ENCODE measurements at regions not wholly inside any gene's neighbourhood (a gene's known extent, or its start where the extent isn't known, plus 50 kb on each side); places are given as distances from the start of the nearest gene placed in this dataset.
"Not testable (repeated sequence)": the region's sequence is repeated elsewhere in the genome, so short reads cannot be mapped to it uniquely, and the experiment has no call there.

DNA sequence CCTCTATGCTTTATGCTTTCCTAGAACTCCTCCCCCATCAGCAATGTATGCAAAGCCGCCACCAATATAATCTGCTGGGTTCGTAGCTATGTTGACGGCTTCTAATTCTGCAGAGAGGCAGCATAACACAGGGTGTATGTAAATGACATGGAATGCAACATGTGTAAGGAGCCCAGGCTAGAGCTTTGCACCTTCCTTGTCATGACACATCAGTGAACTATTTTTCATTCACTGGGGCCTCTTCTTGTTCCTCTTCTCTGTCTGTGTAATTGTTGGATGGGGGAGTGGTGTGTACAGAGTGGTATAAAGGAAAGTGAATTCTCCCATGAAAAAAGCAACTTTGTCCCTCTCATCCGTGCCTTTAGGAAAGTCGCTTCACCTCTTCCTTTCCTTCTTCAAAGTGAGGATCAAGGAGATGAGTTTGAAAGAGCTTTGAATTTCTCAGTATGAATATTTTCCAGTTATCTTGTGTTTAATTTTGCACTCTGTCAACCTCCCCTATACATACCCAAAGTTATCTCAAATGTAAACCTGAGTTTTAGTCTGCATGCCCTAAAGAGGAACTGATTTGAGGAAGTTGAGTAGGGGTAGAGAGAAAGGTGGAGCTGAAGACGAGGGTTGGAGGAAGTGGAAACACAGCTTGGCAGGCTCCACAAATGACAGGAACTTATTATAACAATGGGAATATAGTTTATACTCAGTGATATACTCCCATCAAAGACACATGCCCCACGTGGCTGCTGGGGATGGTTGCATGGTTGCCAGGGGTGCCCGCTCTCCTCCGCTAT lies 74.9 kb upstream of the ARL4C start:
- DNase-seq (ENCODE audit: low read depth in 2 of 3, low spot score in 2 of 3) = no peak

DNA sequence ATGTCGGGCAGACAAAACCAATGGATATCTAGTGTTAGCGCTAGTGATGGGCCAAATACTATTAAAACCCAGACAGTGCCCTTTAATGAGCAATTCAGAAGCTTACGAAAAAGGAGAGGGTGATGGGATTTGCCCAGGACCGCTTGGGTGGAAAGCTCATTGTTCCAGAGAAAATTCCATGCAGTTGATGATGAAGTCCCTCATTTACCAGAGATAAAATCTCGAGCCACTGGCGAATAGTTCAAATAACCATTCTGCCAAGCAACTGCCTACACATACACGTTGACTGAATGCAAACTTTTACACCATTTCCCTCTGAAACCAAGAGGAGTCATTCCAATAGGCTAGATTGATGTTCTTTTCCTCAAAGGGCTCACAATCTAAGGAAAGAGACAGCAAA lies 73.6 kb upstream of the ARL4C start:
- DNase-seq (ENCODE audit: low read depth in 2 of 3, low spot score in 2 of 3) = no peak

DNA sequence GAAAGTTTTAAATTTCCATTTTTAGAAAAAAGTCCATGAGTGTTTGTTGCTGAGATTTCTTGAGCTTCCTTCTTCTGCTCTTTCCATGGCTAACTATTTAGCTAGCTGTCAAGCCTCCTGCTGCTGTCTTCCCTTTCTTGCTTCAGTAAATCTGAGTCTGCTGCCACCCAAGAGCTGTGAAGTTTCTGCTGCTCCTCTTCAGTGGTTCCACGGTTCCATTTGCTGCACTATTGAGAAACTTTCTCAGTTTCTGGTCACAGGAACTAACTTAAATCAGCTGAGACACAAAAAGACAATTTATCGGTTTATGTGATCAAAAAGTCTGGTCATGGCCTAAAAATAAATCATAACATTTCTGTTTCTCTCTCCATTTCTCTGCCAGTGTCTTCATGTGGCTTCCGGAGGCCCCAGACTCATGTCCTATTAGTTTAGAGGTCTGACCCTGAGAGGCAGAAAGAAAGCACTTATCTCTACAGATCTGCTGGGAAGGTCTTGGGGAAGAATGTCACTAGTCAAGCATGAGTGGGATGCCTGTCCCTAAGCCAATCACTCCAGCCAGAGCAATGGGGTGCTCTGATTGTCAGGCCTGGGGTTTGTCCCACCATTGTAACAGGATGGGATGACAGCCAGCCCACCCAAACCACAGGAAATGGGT lies 73.0 kb upstream of the ARL4C start:
- DNase-seq (ENCODE audit: low read depth in 2 of 3, low spot score in 2 of 3) = no peak

DNA sequence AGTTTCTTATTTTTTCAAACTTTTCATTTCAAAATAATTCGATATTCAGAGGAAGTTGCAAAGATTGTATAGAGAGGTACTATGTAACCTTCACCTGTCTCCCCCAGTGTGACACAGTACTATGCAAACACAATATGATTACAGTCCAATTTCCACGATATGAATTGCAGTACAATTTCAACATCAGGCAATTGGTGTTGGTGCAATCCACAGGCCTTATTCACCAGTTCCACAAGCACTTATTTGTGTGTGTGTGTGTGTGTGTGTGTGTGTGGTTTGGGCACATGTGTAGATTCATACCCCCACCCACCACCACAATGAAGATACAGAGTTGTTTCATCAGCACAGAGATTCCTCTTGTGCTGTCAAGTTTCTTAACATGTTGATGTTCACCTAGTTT lies 69.7 kb upstream of the ARL4C start:
- DNase-seq (ENCODE audit: low read depth in 2 of 3, low spot score in 2 of 3) = no peak

DNA sequence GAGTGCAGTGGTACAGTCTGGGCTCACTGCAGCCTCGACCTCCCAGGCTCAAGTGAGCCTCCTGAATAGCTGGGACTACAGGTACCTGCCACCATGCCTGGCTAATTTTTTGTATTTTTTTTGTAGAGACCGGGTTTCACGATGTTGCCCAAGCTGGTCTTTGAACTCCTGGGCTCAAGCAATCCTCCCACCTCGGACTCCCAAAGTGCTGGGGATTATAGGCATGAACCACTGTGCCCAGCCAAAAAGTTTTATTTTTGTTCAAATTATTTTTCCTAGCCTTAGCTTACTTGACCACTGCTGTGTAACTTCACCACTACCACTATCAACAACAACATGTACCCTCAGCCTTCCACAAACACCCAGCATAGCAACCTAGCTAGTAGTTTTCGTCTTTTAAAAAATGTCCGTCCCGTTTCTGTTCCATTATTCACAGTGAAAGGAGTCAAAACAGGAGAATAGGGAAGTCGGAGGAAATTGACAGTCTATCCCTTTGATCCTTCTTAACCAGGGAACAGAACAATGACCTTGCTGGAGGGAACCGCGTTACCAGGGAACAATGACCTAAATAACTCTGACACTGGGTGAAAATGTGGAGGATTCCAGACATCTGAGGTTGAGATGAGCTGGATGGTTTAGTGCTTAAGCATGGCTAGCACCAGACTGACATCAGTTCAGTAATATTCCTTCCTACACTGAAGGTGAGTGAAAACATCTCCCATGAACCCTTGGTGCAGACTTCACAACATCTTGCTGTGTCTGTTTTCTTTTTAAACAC lies 69.2 kb upstream of the ARL4C start:
- no peak for DNase-seq (ENCODE audit: low read depth in 2 of 3, low spot score in 2 of 3)

DNA sequence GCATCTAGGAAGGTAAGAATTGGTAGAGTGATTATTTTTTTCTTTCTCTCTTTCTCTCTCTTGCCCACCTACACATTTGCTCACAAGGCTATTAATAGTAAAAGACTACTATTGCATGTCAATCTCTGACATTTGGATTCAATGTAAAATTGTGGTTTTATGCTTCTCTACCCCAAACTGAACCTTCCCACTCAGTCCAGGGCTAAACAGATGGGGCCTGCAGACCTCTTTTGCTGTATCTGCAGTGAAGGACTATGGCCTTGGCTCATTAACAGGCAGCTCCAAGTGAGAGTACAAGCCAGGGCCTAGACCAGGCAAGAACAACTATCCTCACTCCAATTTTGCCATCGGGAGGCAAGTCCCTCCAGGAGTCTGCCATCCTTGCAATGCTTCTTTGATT lies 68.3 kb upstream of the ARL4C start:
- no peak for DNase-seq (ENCODE audit: low read depth in 2 of 3, low spot score in 2 of 3)

DNA sequence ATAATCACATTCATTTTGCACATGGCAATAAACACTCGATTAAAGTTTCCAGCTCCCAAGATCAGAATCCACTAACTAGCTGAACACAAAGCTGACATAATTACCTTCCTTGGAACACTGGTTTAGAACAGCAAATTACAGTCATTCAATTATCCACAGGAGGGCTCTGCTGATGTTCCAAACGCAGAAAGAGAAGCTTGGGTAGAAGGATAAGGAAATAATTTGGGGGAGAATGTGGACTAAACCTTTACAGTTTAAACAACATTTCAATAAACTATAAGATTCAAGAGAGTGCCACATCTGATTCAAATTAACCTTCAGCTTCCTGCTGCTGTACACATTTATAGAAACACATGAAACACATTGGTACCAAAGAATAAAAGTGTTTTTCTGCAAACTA lies 67.8 kb upstream of the ARL4C start:
- no peak for DNase-seq (ENCODE audit: low read depth in 2 of 3, low spot score in 2 of 3)

DNA sequence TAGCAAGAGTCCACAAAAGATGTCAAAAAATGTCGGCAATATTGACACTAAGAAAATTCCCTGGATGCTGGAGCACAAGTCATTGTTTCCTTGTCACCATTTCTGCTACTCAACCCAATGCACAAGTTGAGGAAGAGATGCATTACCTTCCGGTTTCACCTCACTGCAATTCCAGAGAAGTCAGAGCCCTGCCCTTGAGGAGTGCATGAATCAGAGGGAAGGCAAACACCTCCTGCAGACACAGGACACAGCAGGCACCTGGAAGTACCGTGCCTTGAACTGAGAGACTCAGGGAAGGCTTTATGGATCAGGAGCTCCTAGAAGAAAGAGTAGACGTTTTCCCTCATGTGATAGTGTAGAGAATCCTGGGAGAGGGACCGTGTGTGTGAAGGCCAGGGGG lies 62.7 kb upstream of the ARL4C start:
- no peak for DNase-seq (ENCODE audit: low read depth in 2 of 3, low spot score in 2 of 3)

DNA sequence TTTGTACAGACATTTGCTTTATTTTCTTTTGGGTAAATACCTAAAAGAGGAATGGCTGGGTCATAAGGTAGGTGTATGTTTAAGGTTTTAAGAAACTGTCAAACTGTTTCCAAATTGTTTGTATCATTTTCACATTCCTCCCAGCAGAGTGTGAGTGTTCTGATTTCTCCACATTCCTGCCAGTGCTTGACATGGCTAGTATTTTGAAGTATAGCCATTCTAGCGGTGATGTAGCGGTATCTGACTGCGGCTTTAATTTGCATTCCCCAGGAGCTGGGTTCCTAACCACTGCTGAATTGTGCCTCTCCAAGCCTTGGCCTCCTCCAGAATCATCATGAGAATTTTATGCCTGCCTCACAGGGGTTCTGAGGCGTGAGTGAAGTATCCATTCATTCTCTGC lies 61.8 kb upstream of the ARL4C start:
- no peak for DNase-seq (ENCODE audit: low read depth in 2 of 3, low spot score in 2 of 3)

DNA sequence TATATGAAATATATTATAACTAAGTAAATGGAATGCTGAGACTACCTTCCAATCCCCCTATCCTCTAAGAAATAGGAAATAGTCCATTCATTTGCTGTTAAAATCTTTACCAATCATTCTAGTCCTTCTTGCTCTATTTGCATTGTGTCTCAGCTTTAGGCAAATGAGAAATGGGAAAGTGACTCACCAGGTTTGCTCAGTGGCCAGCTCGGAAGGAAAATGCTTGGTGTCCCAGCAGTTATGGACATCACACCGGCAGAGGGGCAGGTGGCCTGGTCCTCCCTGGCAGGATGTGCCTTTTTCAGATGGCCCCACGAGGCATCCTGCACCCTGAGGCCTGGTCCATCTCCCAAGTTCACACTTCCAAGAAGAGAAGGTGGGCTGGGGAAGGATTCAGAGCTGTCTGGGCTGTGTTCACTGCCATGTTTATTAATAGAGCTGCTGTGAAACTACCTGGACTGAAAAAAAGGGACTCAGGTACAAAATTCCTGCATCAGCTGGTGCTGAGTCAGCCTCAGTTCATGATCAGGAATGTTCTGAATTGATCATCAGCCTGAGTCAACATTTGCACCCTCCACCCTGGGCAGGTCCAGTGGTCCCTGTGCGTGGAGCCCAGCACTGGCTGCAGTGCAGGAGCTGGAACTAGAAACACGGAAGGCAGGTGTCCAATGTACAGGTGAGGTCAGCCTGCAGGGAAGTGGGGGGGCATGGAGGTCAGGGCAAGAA lies 60.1 kb upstream of the ARL4C start:
- DNase-seq (ENCODE audit: low read depth in 2 of 3, low spot score in 2 of 3) = no peak

DNA sequence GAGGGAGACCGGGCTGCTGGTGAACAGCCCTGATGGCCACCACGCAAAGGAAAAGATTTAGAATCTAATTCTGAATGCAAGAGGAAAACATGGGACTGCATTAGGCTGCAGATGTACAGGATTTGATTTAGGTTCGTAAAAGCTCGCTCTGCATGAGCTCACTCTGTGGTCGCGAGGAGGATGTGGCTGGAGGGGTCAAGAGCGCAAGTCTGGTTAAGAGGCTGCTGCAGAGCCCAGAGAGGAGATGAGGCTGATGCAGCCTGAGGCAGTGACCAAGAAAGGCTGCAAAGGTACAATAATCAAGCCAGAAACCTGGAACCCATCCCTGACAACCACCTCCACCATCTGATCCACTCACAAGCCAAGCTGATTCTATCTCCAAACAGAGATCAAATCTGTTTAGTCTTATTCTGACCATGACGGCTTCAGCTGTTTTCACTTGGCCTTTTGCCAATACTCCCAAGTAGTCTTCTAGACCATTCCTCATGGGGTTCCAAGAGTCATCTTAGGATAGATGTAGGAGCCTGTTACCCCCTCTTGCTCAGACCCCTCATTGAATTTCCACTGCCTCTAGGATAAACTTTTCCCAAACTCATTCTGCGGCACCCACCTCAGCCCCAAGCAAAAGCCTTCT lies 58.9 kb upstream of the ARL4C start:
- no peak for DNase-seq (ENCODE audit: low read depth in 2 of 3, low spot score in 2 of 3)

DNA sequence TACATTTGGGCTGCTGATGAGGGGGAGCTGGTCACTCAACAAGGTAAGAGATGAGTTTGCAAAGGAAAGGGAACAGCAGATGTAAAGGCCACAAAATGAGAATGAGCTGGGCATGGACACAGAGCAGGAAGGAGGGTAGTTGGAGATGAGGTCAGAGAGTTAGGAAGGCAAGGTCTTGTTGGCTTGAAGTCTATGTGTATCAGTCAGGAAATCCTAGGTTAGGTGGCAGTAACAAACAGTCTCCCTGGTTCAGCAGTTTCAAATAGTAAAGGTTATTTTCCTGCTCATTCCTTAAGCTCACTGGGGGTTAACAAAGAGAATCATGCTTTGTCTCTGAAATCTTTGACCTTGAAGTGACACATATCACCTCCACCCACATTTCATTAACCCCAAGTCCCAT lies 58.3 kb upstream of the ARL4C start:
- no peak for DNase-seq (ENCODE audit: low read depth in 2 of 3, low spot score in 2 of 3)

DNA sequence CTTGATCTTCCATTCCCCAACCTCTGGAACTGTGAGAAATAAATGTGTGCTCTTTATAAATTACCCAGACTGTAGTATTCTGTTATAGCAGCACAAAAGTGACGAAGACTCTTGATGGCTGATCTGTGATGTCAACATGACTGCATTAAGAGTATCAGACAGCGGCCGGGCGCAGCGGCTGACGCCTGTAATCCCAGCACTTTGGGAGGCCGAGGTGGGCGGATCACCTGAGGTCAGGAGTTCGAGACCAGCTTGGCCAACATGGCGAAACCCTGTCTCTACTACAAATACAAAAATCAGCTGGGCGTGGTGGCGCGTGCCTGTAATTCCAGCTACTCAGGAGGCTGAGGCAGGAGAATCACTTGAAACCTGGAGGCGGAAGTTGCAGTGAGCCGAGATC lies 56.3 kb upstream of the ARL4C start:
- DNase-seq (ENCODE audit: low read depth in 2 of 3, low spot score in 2 of 3) = not testable (repeated sequence)

DNA sequence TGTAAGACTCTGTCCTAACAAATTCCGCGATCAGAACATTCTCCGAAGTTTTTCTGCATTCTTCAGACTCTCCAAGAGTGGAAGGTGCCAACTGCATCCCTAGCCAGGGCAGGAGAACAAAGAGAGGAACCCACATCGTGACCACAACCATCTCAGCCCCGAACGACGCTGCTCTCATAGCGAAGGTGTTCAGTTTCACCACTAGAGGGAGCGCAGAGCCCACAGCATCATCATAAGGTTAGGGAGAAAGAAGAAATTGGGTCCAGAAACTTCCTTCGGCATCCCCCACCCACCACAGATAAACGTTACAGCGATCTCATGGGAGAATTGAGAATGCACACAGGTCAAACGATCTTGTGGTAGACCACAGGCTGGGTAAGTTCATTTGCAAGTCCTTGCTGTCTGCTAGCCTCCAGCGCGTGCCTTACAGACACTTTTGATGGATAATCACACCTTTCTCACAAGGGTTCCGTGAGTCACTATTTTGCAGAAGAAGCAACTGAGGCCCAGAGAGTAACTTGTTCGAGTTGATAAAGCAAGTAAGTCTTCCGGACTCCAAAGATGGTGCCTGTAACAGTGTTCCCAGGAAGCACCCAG lies 53.7 kb upstream of the ARL4C start:
- peak; percentile 10 to 23 (median 22) for DNase-seq (ENCODE audit: low read depth in 2 of 3, low spot score in 2 of 3)

DNA sequence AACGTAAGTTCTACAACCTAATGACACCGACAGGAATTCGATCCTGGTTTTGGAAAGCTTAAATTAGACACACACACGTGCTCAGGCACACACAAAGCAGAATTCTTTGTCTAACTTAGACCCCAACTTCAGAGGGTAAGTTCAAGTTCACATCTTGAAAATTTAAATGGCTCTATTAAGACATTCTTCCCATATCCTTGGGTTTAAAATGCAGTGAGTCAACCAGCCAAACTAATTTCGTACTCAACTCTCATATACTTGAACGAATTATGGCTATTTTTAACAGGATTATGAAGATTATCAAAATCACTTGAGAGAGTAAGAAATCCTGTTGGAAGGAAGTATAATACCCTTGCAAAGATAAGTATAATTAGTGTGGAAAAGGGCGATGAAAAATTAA lies 53.2 kb upstream of the ARL4C start:
- DNase-seq (ENCODE audit: low read depth in 2 of 3, low spot score in 2 of 3) = no peak

DNA sequence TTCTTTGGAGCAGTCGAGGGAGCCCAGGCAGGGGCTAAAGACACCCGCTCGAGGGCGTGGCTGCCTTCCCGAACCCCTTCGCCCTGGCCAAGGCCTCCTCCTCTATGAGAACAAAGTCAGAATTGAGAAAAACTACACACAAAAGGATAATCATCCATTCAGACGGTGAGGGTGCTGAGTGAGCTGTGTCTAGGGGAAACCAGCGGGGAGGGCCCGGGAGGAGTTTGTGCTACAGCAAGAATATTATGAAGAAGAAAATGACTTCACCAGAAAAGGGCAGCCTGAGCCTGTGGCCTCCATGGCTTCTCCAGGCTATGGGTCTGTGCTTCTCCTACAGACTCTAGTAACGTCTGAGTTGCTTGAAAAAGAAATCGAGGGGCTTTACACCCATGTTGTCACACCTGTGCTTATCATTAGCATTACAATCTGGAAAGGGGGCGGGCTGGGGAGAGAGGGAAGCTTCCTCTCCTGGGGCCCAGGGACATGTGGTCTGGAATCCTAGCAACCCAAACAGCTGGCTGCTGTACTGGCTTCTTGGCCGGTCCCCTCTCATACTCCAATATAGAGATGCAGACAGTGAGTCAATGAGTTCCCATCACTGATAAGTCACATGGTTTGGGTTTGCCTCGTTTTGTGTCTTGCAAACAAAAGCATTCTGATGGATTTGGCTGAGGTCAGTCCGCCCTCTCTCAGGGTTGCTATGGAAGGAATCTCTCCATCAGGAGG lies 52.0 kb upstream of the ARL4C start:
- no peak for DNase-seq (ENCODE audit: low read depth in 2 of 3, low spot score in 2 of 3)

DNA sequence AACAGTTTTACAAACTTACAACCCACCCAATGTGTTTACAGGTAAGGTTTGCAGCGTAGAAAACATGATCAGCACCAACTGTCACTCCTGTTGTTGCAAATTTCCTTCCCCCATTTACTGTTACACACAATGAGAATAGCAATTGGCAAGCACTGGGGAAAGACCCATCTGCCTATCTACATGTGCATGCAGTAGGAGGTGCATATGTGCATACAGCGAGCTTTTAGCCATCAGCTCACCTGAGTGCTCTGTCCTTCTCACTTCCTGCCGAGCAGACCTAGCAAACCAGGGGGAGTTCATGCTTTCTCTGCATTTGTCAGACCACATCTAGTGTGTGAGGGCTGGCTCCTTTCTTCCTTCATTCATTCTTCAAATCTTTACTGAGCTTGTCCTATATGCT lies 49.9 kb upstream of the ARL4C start:
- DNase-seq (ENCODE audit: low read depth in 2 of 3, low spot score in 2 of 3) = no peak

Data from activated CD8-positive, alpha-beta memory T cell treated with anti-CD3 and anti-CD28 coated beads for 48 hours (primary cell).